CD14-positive monocyte (primary cell): ENCODE measurements at regions not wholly inside any gene's neighbourhood (a gene's known extent, or its start where the extent isn't known, plus 50 kb on each side); places are given as distances from the start of the nearest gene placed in this dataset.

Source experiments
- DNase-seq, 3 donors: peaks; one replicate each; pipeline ENCODE4 v3.0.0-alpha.2; 2011 to 2022
- H2AFZ ChIP-seq: 2 replicates; pipeline ENCODE4 v1.6.0; 2012; ENCODE audit warnings: mild to moderate bottlenecking, low read depth, low read length, inconsistent platforms; ENCODE audit not compliant: insufficient read depth, poor library complexity, severe bottlenecking
- H3K27ac ChIP-seq, 2 donors: 1 replicate in 1 of 2; 2 replicates in 1 of 2; pipeline ENCODE4 v1.5.1; 2012 to 2013; ENCODE audit warnings: low read length in 2 of 2, control low read depth in 1 of 2, inconsistent platforms in 1 of 2, low read depth in 1 of 2, mild to moderate bottlenecking in 1 of 2
- H3K27me3 ChIP-seq, 2 donors: one replicate each; pipeline versions ENCODE4 v1.6.0 to v1.6.1; 2011 to 2013; ENCODE audit warnings: low read length in 2 of 2; ENCODE audit not compliant: control insufficient read depth in 2 of 2, insufficient read depth in 2 of 2
- H3K36me3 ChIP-seq, 2 donors: replicated peaks in 1 of 2; 1 replicate in 1 of 2; 2 replicates in 1 of 2; pipeline versions ENCODE4 v1.5.1 to v1.6.1; 2012 to 2013; ENCODE audit warnings: low read length in 2 of 2, control low read depth in 1 of 2, inconsistent platforms in 1 of 2, mild to moderate bottlenecking in 1 of 2; ENCODE audit not compliant: insufficient read depth in 2 of 2, control insufficient read depth in 1 of 2
- H3K4me1 ChIP-seq, 2 donors: 1 replicate in 1 of 2; 2 replicates in 1 of 2; pipeline versions ENCODE4 v1.5.1 to v1.6.1; 2012 to 2013; ENCODE audit warnings: low read length in 2 of 2, control low read depth in 1 of 2, inconsistent platforms in 1 of 2, mild to moderate bottlenecking in 1 of 2, moderate library complexity in 1 of 2; ENCODE audit not compliant: insufficient read depth in 2 of 2, control insufficient read depth in 1 of 2
- H3K4me2 ChIP-seq: replicated peaks from 2 replicates; pipeline ENCODE3; 2012; ENCODE audit warnings: low read length, moderate library complexity, mild to moderate bottlenecking; ENCODE audit not compliant: poor library complexity, severe bottlenecking; ENCODE audit errors: extremely low read depth
- H3K4me3 ChIP-seq, 3 experiments: fragments of 200-600 bp in 1 of 3; sonication (generic) in 1 of 3; replicated peaks in 1 of 3; 1 replicate in 2 of 3; 2 replicates in 1 of 3; pipeline ENCODE4 v1.5.1; 2011 to 2013; ENCODE audit warnings: low read length in 3 of 3, mild to moderate bottlenecking in 3 of 3, control low read depth in 2 of 3, low read depth in 2 of 3, inconsistent platforms in 1 of 3, moderate library complexity in 1 of 3
- H3K79me2 ChIP-seq: 2 replicates; pipeline ENCODE4 v1.6.0; 2012; ENCODE audit warnings: mild to moderate bottlenecking, control low read depth, inconsistent platforms, low read length, moderate library complexity; ENCODE audit not compliant: insufficient read depth
- H3K9ac ChIP-seq: 2 replicates; pipeline ENCODE4 v1.6.0; 2017; ENCODE audit warnings: low read length, mild to moderate bottlenecking; ENCODE audit not compliant: insufficient read depth, poor library complexity, severe bottlenecking
- H3K9me3 ChIP-seq, 2 donors: replicated peaks in 1 of 2; 1 replicate in 1 of 2; 2 replicates in 1 of 2; pipeline versions ENCODE4 v1.5.1 to v1.6.1; 2012 to 2013; ENCODE audit warnings: low read length in 2 of 2, control low read depth in 1 of 2; ENCODE audit not compliant: control insufficient read depth in 1 of 2, insufficient read depth in 1 of 2
- H4K20me1 ChIP-seq: 2 replicates; pipeline ENCODE4 v1.6.0; 2012; ENCODE audit warnings: mild to moderate bottlenecking, low read length, control low read depth, moderate library complexity; ENCODE audit not compliant: insufficient read depth
- H3K27ac Mint-ChIP-seq, 7 donors: one replicate each; pipeline ENCODE4 v1.8.0; 2020; ENCODE audit warnings: mild to moderate bottlenecking in 7 of 7, mixed read lengths in 7 of 7, moderate library complexity in 6 of 7, inconsistent platforms in 2 of 7
- H3K27me3 Mint-ChIP-seq, 3 donors: one replicate each; pipeline ENCODE4 v1.8.0; 2021 to 2022; ENCODE audit warnings: low read depth in 3 of 3, mild to moderate bottlenecking in 3 of 3, mixed read lengths in 3 of 3, moderate library complexity in 3 of 3, inconsistent platforms in 1 of 3
- H3K36me3 Mint-ChIP-seq, 2 donors: one replicate each; pipeline ENCODE4 v1.8.0; 2020; ENCODE audit warnings: mixed read lengths in 2 of 2, inconsistent platforms in 1 of 2, mild to moderate bottlenecking in 1 of 2
- H3K4me1 Mint-ChIP-seq: one replicate; pipeline ENCODE4 v1.8.0; 2020; ENCODE audit warnings: mild to moderate bottlenecking, mixed read lengths
- H3K4me3 Mint-ChIP-seq, 2 donors: one replicate each; pipeline ENCODE4 v1.8.0; 2020; ENCODE audit warnings: mild to moderate bottlenecking in 2 of 2, mixed read lengths in 2 of 2, moderate library complexity in 1 of 2
- H3K9me3 Mint-ChIP-seq, 7 donors: one replicate each; pipeline ENCODE4 v1.8.0; 2020 to 2022; ENCODE audit warnings: mixed read lengths in 7 of 7, mild to moderate bottlenecking in 6 of 7, moderate library complexity in 6 of 7, inconsistent platforms in 2 of 7
- CTCF ChIP-seq: fragments of 200-600 bp; IDR thresholded peaks from one replicate; pipeline ENCODE4 v1.8.0; 2022; ENCODE audit warnings: antibody characterized with exemption, mild to moderate bottlenecking
- WGBS: methylation state at CpG from one replicate; pipeline ENCODE4 v1.1.5; 2013; ENCODE audit warnings: missing lambda C conversion rate; ENCODE audit not compliant: insufficient coverage; 5-methylcytosine and 5-hydroxymethylcytosine counted together
- intact Hi-C, 2 donors: fragments of 100-400 bp; cut with micrococcal nuclease; formaldehyde crosslinking; loops; one replicate each; pipeline versions ENCODE4 v1.15.0 to v1.15.1; 2023

DNA sequence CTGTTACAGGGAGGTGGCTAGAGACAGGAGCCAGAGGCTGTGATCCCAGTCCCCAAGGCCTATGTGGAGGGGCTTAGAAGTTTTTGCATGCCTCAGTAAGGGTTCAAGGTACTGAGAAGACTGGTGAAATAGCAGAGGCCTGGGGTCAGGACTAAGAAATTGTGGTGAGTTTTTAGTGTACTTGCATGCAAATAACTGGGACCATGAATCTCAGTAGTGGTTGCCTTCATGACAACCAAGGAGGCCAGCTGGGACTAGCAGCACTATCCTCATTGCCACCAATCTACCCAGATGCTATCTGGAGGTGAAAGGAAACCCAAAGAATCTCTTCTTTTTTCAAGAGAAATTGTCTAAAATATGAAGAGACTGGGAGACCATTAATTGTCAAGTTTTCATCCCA lies 395.1 kb downstream of the CETN3 start:
- no peaks in the 10 kb centered on the region for H3K36me3 ChIP-seq
- H3K27ac ChIP-seq = no peak overlapping the region
- no peak for DNase-seq
- Mint-ChIP-seq H3K27ac (no peak overlapping the region), H3K4me1 (peaks cover 9% of the 10 kb centered on the region), H3K4me3 (no peak overlapping the region), H3K27me3 (peaks cover 0 to 1% (median 0%) of the 10 kb centered on the region in 3 donors), H3K9me3 (no peaks in the 10 kb centered on the region), H3K36me3 (no peaks in the 10 kb centered on the region)
- intact Hi-C loops = no loop called here
- TF ChIP-seq CTCF = no peak
- no peaks in the 10 kb centered on the region for H3K9me3 ChIP-seq
- no peak overlapping the region for H2AFZ ChIP-seq
- H3K4me3 ChIP-seq = no peak overlapping the region
- H3K9ac ChIP-seq = no peak overlapping the region
- no peaks in the 10 kb centered on the region for H3K79me2 ChIP-seq
- H3K27me3 ChIP-seq = no peaks in the 10 kb centered on the region
- H3K4me2 ChIP-seq = no peak overlapping the region
- no peaks in the 10 kb centered on the region for H4K20me1 ChIP-seq
- peaks cover 4 to 7% of the 10 kb centered on the region in 2 donors for H3K4me1 ChIP-seq

- H3K4me1 Mint-ChIP-seq = peaks cover 2% of the 10 kb centered on the region
Measured at GRCh38 chr5:90000351-90000750, 409.2 kb downstream of the CETN3 start.

More at GRCh38 chr5:90000351-90000750, 409.2 kb downstream of the CETN3 start:
- Mint-ChIP-seq H3K27me3 (peaks cover 0 to 2% (median 0%) of the 10 kb centered on the region in 3 donors), H3K36me3 (no peaks in the 10 kb centered on the region), H3K4me3 (no peak overlapping the region), H3K27ac (no peak overlapping the region), H3K9me3 (peaks cover 0 to 10% (median 5%) of the 10 kb centered on the region in 7 donors)
- Histone ChIP-seq H3K4me2 (no peak overlapping the region), H3K9me3 (no peaks in the 10 kb centered on the region), H3K4me1 (no peaks in the 10 kb centered on the region), H3K9ac (no peak overlapping the region), H3K36me3 (no peaks in the 10 kb centered on the region), H3K27ac (no peak overlapping the region), H4K20me1 (no peaks in the 10 kb centered on the region), H3K27me3 (no peaks in the 10 kb centered on the region), H2AFZ (no peak overlapping the region), H3K79me2 (no peaks in the 10 kb centered on the region), H3K4me3 (no peak overlapping the region)
- 100% methylated on average over 2 of the region's 2 CpGs for WGBS
- intact Hi-C loops = no loop called here
- no peak for DNase-seq
- no peak for TF ChIP-seq CTCF
